Right lobe of liver (tissue), 4 donors: ENCODE measurements at regions not wholly inside any gene's neighbourhood (a gene's known extent, or its start where the extent isn't known, plus 50 kb on each side); places are given as distances from the start of the nearest gene placed in this dataset.

Experiments
- CTCF ChIP-seq, 4 donors: fragments of 200-600 bp in 3 of 4; fragments of 450-650 bp in 1 of 4; IDR thresholded peaks; one replicate each; pipeline versions ENCODE4 v1.5.1 to v1.8.0; 2016 to 2022; ENCODE audit warnings: antibody characterized with exemption in 4 of 4, mild to moderate bottlenecking in 2 of 4
- POLR2A ChIP-seq: fragments of 450-650 bp; IDR thresholded peaks from one replicate; pipeline ENCODE4 v1.6.1; 2017; ENCODE audit warnings: antibody characterized with exemption, mild to moderate bottlenecking
- donor health status: DM: no; HTN: no; CAD: no.
- donor health status: DM: no; HTN: no; CAD: no.
- donor health status: DM: no; HTN: yes; CAD: no.

- no peak for TF ChIP-seq POLR2A
- TF ChIP-seq CTCF (IDR thresholded peaks at IDR 0.05): no peak
Observed at GRCh38 chr10:10780746-10781145, 236.9 kb upstream of the CELF2 start.
